Chondrocyte (in vitro differentiated cells): ENCODE measurements at regions not wholly inside any gene's neighbourhood (a gene's known extent, or its start where the extent isn't known, plus 50 kb on each side); places are given as distances from the start of the nearest gene placed in this dataset.
"Not testable (repeated sequence)": the region's sequence is repeated elsewhere in the genome, so short reads cannot be mapped to it uniquely, and the experiment has no call there.

ENCODE experiments used
- DNase-seq: peaks from one replicate; pipeline ENCODE4 v3.0.0; 2021; ENCODE audit warnings: mixed read lengths, low spot score
- H3K27ac Mint-ChIP-seq: one replicate; pipeline ENCODE4 v1.8.0; 2021; ENCODE audit warnings: mild to moderate bottlenecking, moderate library complexity, mixed read lengths; ENCODE audit not compliant: unreplicated experiment
- H3K27me3 Mint-ChIP-seq: 2 replicates; pipeline ENCODE4 v1.8.0; 2021; ENCODE audit warnings: low read depth, mixed read lengths
- H3K36me3 Mint-ChIP-seq: 2 replicates; pipeline ENCODE4 v1.8.0; 2021; ENCODE audit warnings: low read depth, mixed read lengths
- H3K4me1 Mint-ChIP-seq: 2 replicates; pipeline ENCODE4 v1.8.0; 2021; ENCODE audit warnings: low read depth, mild to moderate bottlenecking, mixed read lengths
- H3K4me3 Mint-ChIP-seq: one replicate; pipeline ENCODE4 v1.8.0; 2021; ENCODE audit warnings: mild to moderate bottlenecking, moderate library complexity, mixed read lengths; ENCODE audit not compliant: unreplicated experiment
- H3K9me3 Mint-ChIP-seq: 2 replicates; pipeline ENCODE4 v1.8.0; 2021; ENCODE audit warnings: low read depth, mixed read lengths
- CTCF ChIP-seq: fragments of 200-600 bp; sonication (generic); IDR thresholded peaks from 2 replicates; pipeline ENCODE4 v1.5.0; 2021; ENCODE audit warnings: antibody characterized with exemption, mild to moderate bottlenecking, moderate library complexity

- Mint-ChIP-seq H3K27me3 (peaks cover 9% of the 10 kb centered on the region), H3K36me3 (peaks cover 2% of the 10 kb centered on the region), H3K4me3 (no peak overlapping the region), H3K9me3 (no peaks in the 10 kb centered on the region), H3K27ac (no peak overlapping the region), H3K4me1 (peaks cover 27% of the 10 kb centered on the region)
- no peak for DNase-seq
- TF ChIP-seq CTCF, result no peak
Observed at GRCh38 chr10:59432207-59432900, 70.0 kb upstream of the FAM13C start.

- Mint-ChIP-seq H3K27me3 (peaks cover 36% of the 10 kb centered on the region), H3K9me3 (peaks cover 54% of the 10 kb centered on the region), H3K36me3 (peaks cover 19% of the 10 kb centered on the region)
- H3K4me3 Mint-ChIP-seq, H3K4me1 Mint-ChIP-seq, H3K27ac Mint-ChIP-seq: not testable (repeated sequence)
- peak; percentile 25 for DNase-seq
Observed at GRCh38 chr10:59413795-59414194, 51.4 kb upstream of the FAM13C start.
